ENCODE measurements at regions not wholly inside any gene's neighbourhood (a gene's known extent, or its start where the extent isn't known, plus 50 kb on each side); places are given as distances from the start of the nearest gene placed in this dataset.
A peak's percentile ranks its signal among the peaks of the same experiment; 100 is the strongest.
"Not testable (repeated sequence)": the region's sequence is repeated elsewhere in the genome, so short reads cannot be mapped to it uniquely, and the experiment has no call there.

GRCh38 chr5:124527220-124527991, 219.0 kb downstream of the ZNF608 start:
- Histone ChIP-seq H3K27me3 (no peaks in the 10 kb centered on the region), H3K27ac (no peak overlapping the region), H3K4me1 (peaks cover 0 to 4% (median 0%) of the 10 kb centered on the region in 4 donors), H3K36me3 (no peaks in the 10 kb centered on the region), H3K9me3 (no peaks in the 10 kb centered on the region), H3K4me3 (no peak overlapping the region)
- peak in 1 of 2 donors; percentile 57 for DNase-seq
- WGBS, 5 donors, result 56 to 67% (median 63%) methylated on average over 8 of the region's 8 CpGs
- intact Hi-C loops (cut with DNase I; ENCODE audit: low total_unique reads), result no loop called here
- TF ChIP-seq POLR2A (IDR thresholded peaks at IDR 0.05) (no peak), POLR2AphosphoS5 (IDR thresholded peaks at IDR 0.05) (no peak), EP300 (IDR thresholded peaks at IDR 0.05) (no peak)
- TF ChIP-seq, protein P1, sequence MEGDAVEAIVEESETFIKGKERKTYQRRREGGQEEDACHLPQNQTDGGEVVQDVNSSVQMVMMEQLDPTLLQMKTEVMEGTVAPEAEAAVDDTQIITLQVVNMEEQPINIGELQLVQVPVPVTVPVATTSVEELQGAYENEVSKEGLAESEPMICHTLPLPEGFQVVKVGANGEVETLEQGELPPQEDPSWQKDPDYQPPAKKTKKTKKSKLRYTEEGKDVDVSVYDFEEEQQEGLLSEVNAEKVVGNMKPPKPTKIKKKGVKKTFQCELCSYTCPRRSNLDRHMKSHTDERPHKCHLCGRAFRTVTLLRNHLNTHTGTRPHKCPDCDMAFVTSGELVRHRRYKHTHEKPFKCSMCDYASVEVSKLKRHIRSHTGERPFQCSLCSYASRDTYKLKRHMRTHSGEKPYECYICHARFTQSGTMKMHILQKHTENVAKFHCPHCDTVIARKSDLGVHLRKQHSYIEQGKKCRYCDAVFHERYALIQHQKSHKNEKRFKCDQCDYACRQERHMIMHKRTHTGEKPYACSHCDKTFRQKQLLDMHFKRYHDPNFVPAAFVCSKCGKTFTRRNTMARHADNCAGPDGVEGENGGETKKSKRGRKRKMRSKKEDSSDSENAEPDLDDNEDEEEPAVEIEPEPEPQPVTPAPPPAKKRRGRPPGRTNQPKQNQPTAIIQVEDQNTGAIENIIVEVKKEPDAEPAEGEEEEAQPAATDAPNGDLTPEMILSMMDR (IDR thresholded peaks at IDR 0.05), result no peak

DNA sequence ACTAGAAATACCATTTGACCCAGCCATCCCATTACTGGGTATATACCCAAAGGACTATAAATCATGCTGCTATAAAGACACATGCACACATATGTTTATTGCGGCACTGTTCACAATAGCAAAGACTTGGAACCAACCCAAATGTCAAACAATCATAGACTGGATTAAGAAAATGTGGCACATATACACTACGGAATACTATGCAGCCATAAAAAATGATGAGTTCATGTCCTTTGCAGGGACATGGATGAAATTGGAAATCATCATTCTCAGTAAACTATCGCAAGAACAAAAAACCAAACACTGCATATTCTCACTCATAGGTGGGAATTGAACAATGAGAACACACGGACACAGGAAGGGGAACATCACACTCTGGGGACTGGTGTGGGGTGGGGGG, 220.4 kb downstream of the ZNF608 start:
- WGBS, 5 donors, result 85 to 96% (median 93%) methylated on average over 2 to 4 of the region's 4 CpGs
- intact Hi-C loops (cut with DNase I; ENCODE audit: low total_unique reads), result not testable (repeated sequence)

DNA sequence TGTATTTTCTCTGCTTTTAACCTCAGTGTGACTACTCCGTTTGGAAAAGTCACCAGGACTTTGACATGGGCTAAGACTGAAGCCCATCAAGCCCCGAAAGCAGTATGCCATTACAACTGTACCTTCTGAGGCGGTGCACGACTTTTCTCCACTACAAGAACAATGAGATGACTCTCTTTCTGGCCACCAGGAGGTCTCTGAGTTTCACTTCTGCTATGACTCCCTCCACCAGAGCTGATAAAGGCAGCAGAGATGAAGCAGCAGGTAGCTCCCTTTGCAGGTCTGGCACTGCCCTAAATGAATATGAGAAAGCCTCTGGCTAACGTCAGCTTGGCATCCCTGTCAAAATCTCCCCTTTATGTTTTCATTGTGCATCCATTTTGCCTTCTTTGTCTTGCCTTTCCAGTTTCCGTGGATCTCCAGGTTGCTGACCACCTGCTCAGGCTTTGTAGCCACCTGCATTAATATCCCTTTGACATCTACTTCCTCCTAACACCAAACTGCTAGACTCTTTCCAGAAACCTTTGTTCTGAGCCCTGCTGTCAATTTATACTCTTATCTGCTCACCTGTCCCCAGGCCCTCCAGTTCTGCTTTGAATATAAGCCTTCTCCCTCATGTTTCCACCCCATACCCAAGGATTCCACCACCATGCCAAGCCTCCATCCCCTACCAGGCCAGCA, 221.7 kb downstream of the ZNF608 start:
- H3K27ac ChIP-seq, result no peak overlapping the region
- H3K27me3 ChIP-seq, result no peaks in the 10 kb centered on the region
- intact Hi-C loops (cut with DNase I; ENCODE audit: low total_unique reads), result no loop called here
- no peak overlapping the region for H3K4me3 ChIP-seq
- no peaks in the 10 kb centered on the region for H3K9me3 ChIP-seq
- no peak for TF ChIP-seq POLR2A (IDR thresholded peaks at IDR 0.05)
- TF ChIP-seq POLR2AphosphoS5 (IDR thresholded peaks at IDR 0.05), result no peak
- no peak for TF ChIP-seq EP300 (IDR thresholded peaks at IDR 0.05)
- TF ChIP-seq, protein P1 (IDR thresholded peaks at IDR 0.05), result peak in 1 of 7 experiments; percentile 7
- DNase-seq, result no peak
- WGBS, 5 donors, result 83 to 90% (median 89%) methylated on average over 6 of the region's 6 CpGs
- H3K36me3 ChIP-seq, result no peaks in the 10 kb centered on the region
- peaks cover 0 to 8% (median 0%) of the 10 kb centered on the region in 4 donors for H3K4me1 ChIP-seq

More for the DNA sequence above, 220.4 kb downstream of the ZNF608 start:
- DNase-seq, H3K27ac ChIP-seq, H3K36me3 ChIP-seq, H3K4me1 ChIP-seq, H3K9me3 ChIP-seq, H3K4me3 ChIP-seq, H3K27me3 ChIP-seq: not testable (repeated sequence)

- no peaks in the 10 kb centered on the region for H3K36me3 ChIP-seq
- H3K27me3 ChIP-seq, result no peaks in the 10 kb centered on the region
- TF ChIP-seq POLR2A (IDR thresholded peaks at IDR 0.05), result no peak
- TF ChIP-seq POLR2AphosphoS5 (IDR thresholded peaks at IDR 0.05), result no peak
- TF ChIP-seq, protein P1 (IDR thresholded peaks at IDR 0.05), result no peak
- TF ChIP-seq EP300 (IDR thresholded peaks at IDR 0.05), result no peak
- WGBS, 5 donors, result 85 to 90% (median 88%) methylated on average over 5 of the region's 5 CpGs
- H3K4me1 ChIP-seq, result peaks cover 0 to 13% (median 0%) of the 10 kb centered on the region in 4 donors
- no peak overlapping the region for H3K27ac ChIP-seq
- intact Hi-C loops (cut with DNase I; ENCODE audit: low total_unique reads), result no loop called here
- H3K9me3 ChIP-seq, result no peaks in the 10 kb centered on the region
- DNase-seq, result no peak
- no peak overlapping the region for H3K4me3 ChIP-seq
Measured at GRCh38 chr5:124523897-124524296, 222.5 kb downstream of the ZNF608 start.

Measured in stomach (tissue), 8 donors.